ENCODE measurements at regions not wholly inside any gene's neighbourhood (a gene's known extent, or its start where the extent isn't known, plus 50 kb on each side); places are given as distances from the start of the nearest gene placed in this dataset.

- BruUV-seq (replicated peaks): no TSS peak
- ChIA-PET POLR2A (no interaction called here), CTCF (no interaction called here)
- no peaks in the 10 kb centered on the region for H3K4me1 ChIP-seq (ENCODE audit: control insufficient read depth, insufficient read depth, low read length)
- ATAC-seq (no peak), DNase-seq (ENCODE audit: low read depth, low spot score) (no peak)
- H3K9me3 ChIP-seq (ENCODE audit: control insufficient read depth, insufficient read depth, low read depth, low read length): no peaks in the 10 kb centered on the region
- intact Hi-C loops (cut with micrococcal nuclease; ENCODE audit: unreplicated experiment): no loop called here
- no peak overlapping the region for H3K27ac ChIP-seq (ENCODE audit: low read length)
- no peaks in the 10 kb centered on the region for H3K27me3 ChIP-seq (ENCODE audit: control insufficient read depth, insufficient read depth, low read length)
- in situ Hi-C loops (cut with HindIII; ENCODE audit: low pct_unique_long_range_greater_than_20kb, low sequenced_read_pairs): no loop called here
- TF ChIP-seq CTCF (IDR thresholded peaks at IDR 0.05): no peak
- no peak for TF ChIP-seq TCF7L2 (IDR thresholded peaks at IDR 0.05; ENCODE audit: low read depth, low read length)
- no peak for TF ChIP-seq SIN3A (IDR thresholded peaks at IDR 0.05; ENCODE audit: borderline replicate concordance, insufficient read depth, low read depth, low read length)
- no peak for TF ChIP-seq POLR2AphosphoS5 (IDR thresholded peaks at IDR 0.05; ENCODE audit: low read depth, low read length)
- no peak for TF ChIP-seq REST (IDR thresholded peaks at IDR 0.05; ENCODE audit: insufficient read depth in 1 of 2, low read depth in 2 of 2, low read length in 1 of 2)
- no peak overlapping the region for H3K4me3 ChIP-seq (ENCODE audit: low read depth in 2 of 2, low read length in 2 of 2)
- H3K36me3 ChIP-seq (ENCODE audit: control insufficient read depth, insufficient read depth, low read length): no peaks in the 10 kb centered on the region
Measured at GRCh38 chr12:19960527-19960926, 407.8 kb upstream of the PDE3A start.

GRCh38 chr12:19962192-19962591 is 406.1 kb upstream of the PDE3A start:
- POLR2A ChIA-PET: no interaction called here
- Histone ChIP-seq H3K4me1 (ENCODE audit: control insufficient read depth, insufficient read depth, low read length) (no peaks in the 10 kb centered on the region), H3K36me3 (ENCODE audit: control insufficient read depth, insufficient read depth, low read length) (no peaks in the 10 kb centered on the region), H3K27ac (ENCODE audit: low read length) (no peak overlapping the region), H3K9me3 (ENCODE audit: control insufficient read depth, insufficient read depth, low read depth, low read length) (no peaks in the 10 kb centered on the region), H3K4me3 (ENCODE audit: low read depth in 2 of 2, low read length in 2 of 2) (no peak overlapping the region), H3K27me3 (ENCODE audit: control insufficient read depth, insufficient read depth, low read length) (no peaks in the 10 kb centered on the region)
- CTCF ChIA-PET: no interaction called here
- in situ Hi-C loops (cut with HindIII; ENCODE audit: low pct_unique_long_range_greater_than_20kb, low sequenced_read_pairs): no loop called here
- TF ChIP-seq CTCF (IDR thresholded peaks at IDR 0.05): no peak
- no peak for TF ChIP-seq TCF7L2 (IDR thresholded peaks at IDR 0.05; ENCODE audit: low read depth, low read length)
- TF ChIP-seq REST (IDR thresholded peaks at IDR 0.05; ENCODE audit: insufficient read depth in 1 of 2, low read depth in 2 of 2, low read length in 1 of 2): no peak
- no peak for TF ChIP-seq POLR2AphosphoS5 (IDR thresholded peaks at IDR 0.05; ENCODE audit: low read depth, low read length)
- TF ChIP-seq SIN3A (IDR thresholded peaks at IDR 0.05; ENCODE audit: borderline replicate concordance, insufficient read depth, low read depth, low read length): no peak
- intact Hi-C loops (cut with micrococcal nuclease; ENCODE audit: unreplicated experiment): no loop called here
- DNase-seq (ENCODE audit: low read depth, low spot score) (no peak), ATAC-seq (no peak)
- BruUV-seq (replicated peaks): no TSS peak
